Thyroid gland (tissue), 4 donors: ENCODE measurements at regions not wholly inside any gene's neighbourhood (a gene's known extent, or its start where the extent isn't known, plus 50 kb on each side); places are given as distances from the start of the nearest gene placed in this dataset.

Experiments
- CTCF ChIP-seq, 6 experiments: fragments of 200-600 bp in 3 of 6; fragments of 450-650 bp in 3 of 6; sonication (generic) in 3 of 6; IDR thresholded peaks; one replicate each; pipeline ENCODE4 v1.5.1; 2016 to 2019; ENCODE audit warnings: antibody characterized with exemption in 6 of 6, mild to moderate bottlenecking in 2 of 6, inconsistent platforms in 1 of 6, moderate library complexity in 1 of 6
- POLR2A ChIP-seq, 2 donors: fragments of 450-650 bp; IDR thresholded peaks; one replicate each; pipeline ENCODE4 v1.6.1; 2017; ENCODE audit warnings: antibody characterized with exemption in 2 of 2, mild to moderate bottlenecking in 2 of 2, moderate library complexity in 1 of 2

GRCh38 chr12:87329076-87329863, 699.9 kb downstream of the C12orf50 start:
- TF ChIP-seq CTCF (IDR thresholded peaks at IDR 0.05) (no peak), POLR2A (IDR thresholded peaks at IDR 0.05) (no peak)
